Neural progenitor cell (in vitro differentiated cells): ENCODE measurements at regions not wholly inside any gene's neighbourhood (a gene's known extent, or its start where the extent isn't known, plus 50 kb on each side); places are given as distances from the start of the nearest gene placed in this dataset.

ENCODE experiments used
- DNase-seq: peaks from one replicate; pipeline ENCODE4 v3.0.0-alpha.2; 2016; ENCODE audit warnings: low spot score
- H2AFZ ChIP-seq: fragments of 200-600 bp; sonication (generic); replicated peaks from 2 replicates; pipeline ENCODE4 v1.6.1; 2016; ENCODE audit warnings: antibody characterized with exemption
- H3F3A ChIP-seq: fragments of 200-600 bp; sonication (generic); 2 replicates; pipeline ENCODE4 v1.6.1; 2016; ENCODE audit warnings: antibody characterized with exemption, low read depth
- H3K27ac ChIP-seq: fragments of 200-600 bp; sonication (generic); 2 replicates; pipeline ENCODE4 v1.5.1; 2016; ENCODE audit warnings: mild to moderate bottlenecking
- H3K27me3 ChIP-seq: fragments of 200-600 bp; sonication (generic); 2 replicates; pipeline ENCODE4 v1.6.1; 2016; ENCODE audit warnings: mild to moderate bottlenecking, moderate library complexity
- H3K36me3 ChIP-seq: fragments of 200-600 bp; sonication (generic); 2 replicates; pipeline ENCODE4 v1.5.1; 2016
- H3K4me1 ChIP-seq: fragments of 200-600 bp; sonication (generic); 2 replicates; pipeline ENCODE4 v1.6.1; 2016; ENCODE audit warnings: mixed run types
- H3K4me2 ChIP-seq: fragments of 200-600 bp; sonication (generic); 2 replicates; pipeline ENCODE4 v1.6.1; 2016
- H3K4me3 ChIP-seq: fragments of 200-600 bp; sonication (generic); 2 replicates; pipeline ENCODE4 v1.5.1; 2016
- H3K79me2 ChIP-seq: fragments of 200-600 bp; sonication (generic); 2 replicates; pipeline ENCODE4 v1.6.1; 2016; ENCODE audit warnings: low read depth
- H3K9ac ChIP-seq: fragments of 200-600 bp; sonication (generic); 2 replicates; pipeline ENCODE4 v1.6.1; 2016
- H3K9me3 ChIP-seq: fragments of 200-600 bp; sonication (generic); 2 replicates; pipeline ENCODE4 v1.5.1; 2016; ENCODE audit warnings: low read depth
- H4K20me1 ChIP-seq: fragments of 200-600 bp; sonication (generic); 2 replicates; pipeline ENCODE4 v1.6.1; 2016; ENCODE audit warnings: low read depth
- H3K27ac Mint-ChIP-seq: 3 replicates; pipeline ENCODE4 v1.8.0; 2021; ENCODE audit warnings: mixed read lengths
- H3K27me3 Mint-ChIP-seq: 2 replicates; pipeline ENCODE4 v1.8.0; 2022; ENCODE audit warnings: low read depth, mild to moderate bottlenecking, inconsistent platforms, moderate library complexity, mixed read lengths; ENCODE audit not compliant: insufficient read depth
- H3K36me3 Mint-ChIP-seq: 3 replicates; pipeline ENCODE4 v1.8.0; 2021; ENCODE audit warnings: mixed read lengths
- H3K4me1 Mint-ChIP-seq: 3 replicates; pipeline ENCODE4 v1.8.0; 2021; ENCODE audit warnings: mixed read lengths
- H3K4me3 Mint-ChIP-seq: 3 replicates; pipeline ENCODE4 v1.8.0; 2021; ENCODE audit warnings: mild to moderate bottlenecking, moderate library complexity, mixed read lengths
- H3K9me3 Mint-ChIP-seq: 3 replicates; pipeline ENCODE4 v1.8.0; 2020; ENCODE audit warnings: mixed read lengths
- CTCF ChIP-seq: fragments of 200-600 bp; sonication (generic); IDR thresholded peaks from 2 replicates; pipeline ENCODE4 v1.5.1; 2017; ENCODE audit warnings: antibody characterized with exemption, mild to moderate bottlenecking
- EZH2 ChIP-seq: fragments of 200-600 bp; sonication (generic); IDR thresholded peaks from 2 replicates; pipeline ENCODE4 v1.6.1; 2017; ENCODE audit warnings: antibody characterized with exemption, mild to moderate bottlenecking, moderate library complexity
- EZH2phosphoT487 ChIP-seq: fragments of 200-600 bp; sonication (generic); IDR thresholded peaks from 2 replicates; pipeline ENCODE4 v1.6.1; 2017; ENCODE audit warnings: antibody characterized with exemption

DNA sequence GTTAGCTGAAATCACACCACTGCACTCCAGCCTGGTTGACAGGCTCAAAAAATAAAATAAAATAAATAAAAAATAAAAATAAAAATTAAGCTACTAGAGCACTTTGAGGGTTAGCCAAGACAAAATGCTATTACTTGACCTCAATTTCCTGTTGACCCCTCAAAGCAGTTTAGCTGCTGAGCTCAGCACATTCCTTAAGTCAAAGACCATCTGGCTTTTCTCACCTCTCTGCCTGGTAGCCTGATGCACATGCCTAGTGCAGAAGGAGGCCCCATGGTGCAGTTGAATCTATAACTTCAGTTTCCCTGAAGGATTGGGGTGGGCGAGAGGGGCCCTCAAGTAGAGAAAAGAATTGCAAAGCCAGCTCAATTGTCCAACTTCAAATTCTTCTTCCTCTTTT, 211.1 kb upstream of the GALNT17 start:
- Histone ChIP-seq H3F3A (peaks cover 24% of the 10 kb centered on the region), H3K4me2 (no peak overlapping the region), H3K4me3 (no peak overlapping the region), H3K9ac (no peak overlapping the region), H3K27me3 (no peaks in the 10 kb centered on the region), H3K79me2 (no peaks in the 10 kb centered on the region), H3K36me3 (no peaks in the 10 kb centered on the region), H3K27ac (no peak overlapping the region), H3K4me1 (peaks cover 18% of the 10 kb centered on the region), H4K20me1 (no peaks in the 10 kb centered on the region), H3K9me3 (no peaks in the 10 kb centered on the region), H2AFZ (no peak overlapping the region)
- Mint-ChIP-seq H3K4me1 (peaks cover 12% of the 10 kb centered on the region), H3K27ac (no peak overlapping the region), H3K4me3 (no peak overlapping the region), H3K9me3 (no peaks in the 10 kb centered on the region), H3K36me3 (no peaks in the 10 kb centered on the region), H3K27me3 (peaks cover 8% of the 10 kb centered on the region)
- TF ChIP-seq EZH2phosphoT487: no peak
- TF ChIP-seq EZH2: no peak
- TF ChIP-seq CTCF: no peak
- no peak for DNase-seq

GRCh38 chr7:70923181-70923845, 208.6 kb upstream of the GALNT17 start:
- no peak overlapping the region for H3K27ac Mint-ChIP-seq
- peak; percentile 40 for DNase-seq

GRCh38 chr7:70925411-70926115, 206.4 kb upstream of the GALNT17 start:
- Mint-ChIP-seq H3K27me3 (peaks cover 8% of the 10 kb centered on the region), H3K4me1 (peaks cover 16% of the 10 kb centered on the region), H3K4me3 (no peak overlapping the region), H3K36me3 (no peaks in the 10 kb centered on the region), H3K9me3 (no peaks in the 10 kb centered on the region), H3K27ac (no peak overlapping the region)
- Histone ChIP-seq H4K20me1 (no peaks in the 10 kb centered on the region), H3K4me1 (peaks cover 18% of the 10 kb centered on the region), H3F3A (peaks cover 25% of the 10 kb centered on the region), H3K27me3 (no peaks in the 10 kb centered on the region), H3K4me2 (peak overlapping the region; percentile 16), H3K9me3 (no peaks in the 10 kb centered on the region), H3K79me2 (no peaks in the 10 kb centered on the region), H3K36me3 (no peaks in the 10 kb centered on the region), H3K9ac (no peak overlapping the region), H3K27ac (no peak overlapping the region), H3K4me3 (no peak overlapping the region), H2AFZ (peak overlapping the region; percentile 86)
- TF ChIP-seq EZH2phosphoT487: no peak
- no peak for TF ChIP-seq EZH2
- no peak for TF ChIP-seq CTCF
- DNase-seq: peak; percentile 81

More at GRCh38 chr7:70923181-70923845, 208.6 kb upstream of the GALNT17 start:
- Histone ChIP-seq H4K20me1 (no peaks in the 10 kb centered on the region), H3K9me3 (no peaks in the 10 kb centered on the region), H3K9ac (no peak overlapping the region), H3K36me3 (no peaks in the 10 kb centered on the region), H2AFZ (peak overlapping the region; percentile 55), H3K79me2 (no peaks in the 10 kb centered on the region), H3K27ac (peak overlapping the region; percentile 58), H3F3A (peaks cover 25% of the 10 kb centered on the region), H3K4me2 (no peak overlapping the region), H3K4me3 (no peak overlapping the region), H3K27me3 (no peaks in the 10 kb centered on the region), H3K4me1 (peaks cover 18% of the 10 kb centered on the region)
- no peak for TF ChIP-seq EZH2
- no peak for TF ChIP-seq EZH2phosphoT487
- no peak for TF ChIP-seq CTCF
- H3K4me1 Mint-ChIP-seq: peaks cover 16% of the 10 kb centered on the region
- H3K4me3 Mint-ChIP-seq: no peak overlapping the region
- H3K36me3 Mint-ChIP-seq: no peaks in the 10 kb centered on the region
- H3K9me3 Mint-ChIP-seq: no peaks in the 10 kb centered on the region
- H3K27me3 Mint-ChIP-seq: peaks cover 8% of the 10 kb centered on the region
